ENCODE measurements at regions not wholly inside any gene's neighbourhood (a gene's known extent, or its start where the extent isn't known, plus 50 kb on each side); places are given as distances from the start of the nearest gene placed in this dataset.
"Not testable (repeated sequence)": the region's sequence is repeated elsewhere in the genome, so short reads cannot be mapped to it uniquely, and the experiment has no call there.

GRCh38 chr2:83115606-83116005 lies 1343.5 kb downstream of the SUCLG1 start:
- DNase-seq, result no peak

GRCh38 chr2:83115155-83115554 lies 1343.9 kb downstream of the SUCLG1 start:
- DNase-seq, result no peak

- no peak for DNase-seq
These were observed 1345.1 kb downstream of the SUCLG1 start for GRCh38 chr2:83113953-83114352.

- no peak for DNase-seq
These were observed 1346.2 kb downstream of the SUCLG1 start for GRCh38 chr2:83112858-83113257.

GRCh38 chr2:83109284-83109683 lies 1349.8 kb downstream of the SUCLG1 start:
- no peak for DNase-seq

- no peak for DNase-seq
These were observed 1352.2 kb downstream of the SUCLG1 start for GRCh38 chr2:83106853-83107252.

GRCh38 chr2:83104202-83104601 lies 1354.9 kb downstream of the SUCLG1 start:
- no peak for DNase-seq

- peak; percentile 1 for DNase-seq
These were observed 1355.5 kb downstream of the SUCLG1 start for GRCh38 chr2:83103613-83104012.

GRCh38 chr2:83089051-83089450 lies 1370.0 kb downstream of the SUCLG1 start:
- not testable (repeated sequence) for DNase-seq

- no peak for DNase-seq
These were observed 1373.2 kb downstream of the SUCLG1 start for GRCh38 chr2:83085869-83086268.

- DNase-seq, result peak; percentile 86
These were observed 1377.0 kb downstream of the SUCLG1 start for GRCh38 chr2:83081826-83082690.

- DNase-seq, result no peak
These were observed 1380.1 kb downstream of the SUCLG1 start for GRCh38 chr2:83079007-83079406.

GRCh38 chr2:83072767-83073166 lies 1386.3 kb downstream of the SUCLG1 start:
- no peak for DNase-seq

GRCh38 chr2:83071914-83072313 lies 1387.2 kb downstream of the SUCLG1 start:
- no peak for DNase-seq

GRCh38 chr2:83071352-83071751 lies 1387.7 kb downstream of the SUCLG1 start:
- no peak for DNase-seq

- DNase-seq, result peak; percentile 9
These were observed 1389.4 kb downstream of the SUCLG1 start for GRCh38 chr2:83069724-83070123.

- no peak for DNase-seq
These were observed 1390.4 kb downstream of the SUCLG1 start for GRCh38 chr2:83068714-83069113.

- DNase-seq, result no peak
These were observed 1391.1 kb downstream of the SUCLG1 start for GRCh38 chr2:83067947-83068346.

- no peak for DNase-seq
These were observed 1395.1 kb downstream of the SUCLG1 start for GRCh38 chr2:83063933-83064332.

- DNase-seq, result no peak
These were observed 1395.6 kb downstream of the SUCLG1 start for GRCh38 chr2:83063511-83063910.

GRCh38 chr2:83058683-83059082 lies 1400.4 kb downstream of the SUCLG1 start:
- no peak for DNase-seq

- no peak for DNase-seq
These were observed 1403.6 kb downstream of the SUCLG1 start for GRCh38 chr2:83055376-83056010.

- DNase-seq, result no peak
These were observed 1404.3 kb downstream of the SUCLG1 start for GRCh38 chr2:83054751-83055150.

All from tongue (tissue), 1 donor.